Neural crest cell (in vitro differentiated cells): ENCODE measurements at regions not wholly inside any gene's neighbourhood (a gene's known extent, or its start where the extent isn't known, plus 50 kb on each side); places are given as distances from the start of the nearest gene placed in this dataset.

Source experiments
- DNase-seq: peaks from one replicate; pipeline ENCODE4 v3.0.0; 2021; ENCODE audit warnings: low read depth, mixed read lengths, low spot score
- H3K27ac Mint-ChIP-seq: one replicate; pipeline ENCODE4 v1.8.0; 2021; ENCODE audit warnings: mild to moderate bottlenecking, mixed read lengths; ENCODE audit not compliant: unreplicated experiment
- H3K27me3 Mint-ChIP-seq: 2 replicates; pipeline ENCODE4 v1.8.0; 2021; ENCODE audit warnings: low read depth, mild to moderate bottlenecking, mixed read lengths
- H3K36me3 Mint-ChIP-seq: 2 replicates; pipeline ENCODE4 v1.8.0; 2021; ENCODE audit warnings: low read depth, mild to moderate bottlenecking, mixed read lengths
- H3K4me1 Mint-ChIP-seq: 2 replicates; pipeline ENCODE4 v1.8.0; 2021; ENCODE audit warnings: mixed read lengths
- H3K4me3 Mint-ChIP-seq: one replicate; pipeline ENCODE4 v1.8.0; 2021; ENCODE audit warnings: mild to moderate bottlenecking, mixed read lengths
- H3K9me3 Mint-ChIP-seq: 2 replicates; pipeline ENCODE4 v1.8.0; 2021; ENCODE audit warnings: mixed read lengths
- CTCF ChIP-seq: fragments of 200-600 bp; sonication (generic); conservative IDR thresholded peaks from 2 replicates; pipeline ENCODE4 v1.5.0; 2021; ENCODE audit warnings: antibody characterized with exemption, mild to moderate bottlenecking

- Mint-ChIP-seq H3K36me3 (no peaks in the 10 kb centered on the region), H3K4me1 (peaks cover 10% of the 10 kb centered on the region), H3K27ac (peak overlapping the region; percentile 23), H3K4me3 (no peak overlapping the region), H3K9me3 (no peaks in the 10 kb centered on the region), H3K27me3 (no peaks in the 10 kb centered on the region)
- no peak for DNase-seq
- TF ChIP-seq CTCF, result no peak
Observed at GRCh38 chr18:40569605-40570004, 1385.4 kb upstream of the PIK3C3 start.

- H3K27ac Mint-ChIP-seq, result no peak overlapping the region
- no peaks in the 10 kb centered on the region for H3K9me3 Mint-ChIP-seq
- no peak for TF ChIP-seq CTCF
- H3K4me3 Mint-ChIP-seq, result no peak overlapping the region
- no peak for DNase-seq
- no peaks in the 10 kb centered on the region for H3K36me3 Mint-ChIP-seq
- H3K27me3 Mint-ChIP-seq, result no peaks in the 10 kb centered on the region
- H3K4me1 Mint-ChIP-seq, result peaks cover 10% of the 10 kb centered on the region
Observed at GRCh38 chr18:40566510-40566844, 1388.6 kb upstream of the PIK3C3 start.

- H3K9me3 Mint-ChIP-seq, result no peaks in the 10 kb centered on the region
- H3K36me3 Mint-ChIP-seq, result no peaks in the 10 kb centered on the region
- DNase-seq, result no peak
- no peak overlapping the region for H3K27ac Mint-ChIP-seq
- no peaks in the 10 kb centered on the region for H3K27me3 Mint-ChIP-seq
- peaks cover 10% of the 10 kb centered on the region for H3K4me1 Mint-ChIP-seq
- H3K4me3 Mint-ChIP-seq, result no peak overlapping the region
- no peak for TF ChIP-seq CTCF
Observed at GRCh38 chr18:40565805-40566509, 1389.1 kb upstream of the PIK3C3 start.

GRCh38 chr18:40559556-40559955 lies 1395.5 kb upstream of the PIK3C3 start:
- H3K27me3 Mint-ChIP-seq, result no peaks in the 10 kb centered on the region
- no peak overlapping the region for H3K27ac Mint-ChIP-seq
- peaks cover 2% of the 10 kb centered on the region for H3K9me3 Mint-ChIP-seq
- peaks cover 15% of the 10 kb centered on the region for H3K4me1 Mint-ChIP-seq
- H3K36me3 Mint-ChIP-seq, result no peaks in the 10 kb centered on the region
- no peak for DNase-seq
- no peak for TF ChIP-seq CTCF
- H3K4me3 Mint-ChIP-seq, result no peak overlapping the region

GRCh38 chr18:40558706-40559392 lies 1396.2 kb upstream of the PIK3C3 start:
- DNase-seq, result no peak
- TF ChIP-seq CTCF, result no peak

More at GRCh38 chr18:40558706-40559392, 1396.2 kb upstream of the PIK3C3 start:
- peak overlapping the region; percentile 27 for H3K27ac Mint-ChIP-seq
- no peaks in the 10 kb centered on the region for H3K27me3 Mint-ChIP-seq
- peaks cover 2% of the 10 kb centered on the region for H3K9me3 Mint-ChIP-seq
- no peaks in the 10 kb centered on the region for H3K36me3 Mint-ChIP-seq
- H3K4me1 Mint-ChIP-seq, result peaks cover 15% of the 10 kb centered on the region
- H3K4me3 Mint-ChIP-seq, result no peak overlapping the region
